ENCODE measurements at regions not wholly inside any gene's neighbourhood (a gene's known extent, or its start where the extent isn't known, plus 50 kb on each side); places are given as distances from the start of the nearest gene placed in this dataset.

GRCh38 chr16:35733971-35734702, 2274.7 kb downstream of the TP53TG3F start:
- Histone ChIP-seq H3K9ac (ENCODE audit: low read length) (no peak overlapping the region), H3K27ac (ENCODE audit: low read depth, low read length) (no peak overlapping the region), H3K27me3 (ENCODE audit: insufficient read depth, low read length) (no peaks in the 10 kb centered on the region), H4K20me1 (ENCODE audit: insufficient read depth, low read length) (no peaks in the 10 kb centered on the region), H3K9me3 (ENCODE audit: insufficient read depth, low read depth, low read length) (peaks cover 3% of the 10 kb centered on the region), H3K4me2 (ENCODE audit: low read length) (no peak overlapping the region), H3K4me3 (ENCODE audit: insufficient read depth, low read depth, low read length) (no peak overlapping the region), H3K4me1 (ENCODE audit: insufficient read depth, low read length) (no peaks in the 10 kb centered on the region), H3K79me2 (ENCODE audit: insufficient read depth, low read length) (no peaks in the 10 kb centered on the region), H2AFZ (ENCODE audit: low read depth, low read length) (no peak overlapping the region), H3K36me3 (ENCODE audit: insufficient read depth, low read length) (no peaks in the 10 kb centered on the region)
- Mint-ChIP-seq H3K4me1 (ENCODE audit: low read depth, unreplicated experiment) (no peaks in the 10 kb centered on the region), H3K27ac (ENCODE audit: unreplicated experiment) (no peak overlapping the region), H3K9me3 (ENCODE audit: unreplicated experiment) (peaks cover 17% of the 10 kb centered on the region), H3K36me3 (ENCODE audit: low read depth, unreplicated experiment) (no peaks in the 10 kb centered on the region), H3K27me3 (ENCODE audit: low read depth, unreplicated experiment) (no peaks in the 10 kb centered on the region), H3K4me3 (ENCODE audit: unreplicated experiment) (no peak overlapping the region)
- DNase-seq (ENCODE audit: low read depth), result no peak
- no peak for FAIRE-seq
- no peak for TF ChIP-seq EZH2 (IDR thresholded peaks at IDR 0.05; ENCODE audit: insufficient read depth, low read length)
- no peak for TF ChIP-seq CTCF (IDR thresholded peaks at IDR 0.05; ENCODE audit: insufficient read depth, low read depth, low read length)

- TF ChIP-seq EZH2 (IDR thresholded peaks at IDR 0.05; ENCODE audit: insufficient read depth, low read length), result no peak
- TF ChIP-seq CTCF (IDR thresholded peaks at IDR 0.05; ENCODE audit: insufficient read depth, low read depth, low read length), result no peak
- Histone ChIP-seq H3K27ac (ENCODE audit: low read depth, low read length) (no peak overlapping the region), H3K36me3 (ENCODE audit: insufficient read depth, low read length) (no peaks in the 10 kb centered on the region), H3K27me3 (ENCODE audit: insufficient read depth, low read length) (no peaks in the 10 kb centered on the region), H3K4me2 (ENCODE audit: low read length) (no peak overlapping the region), H3K4me1 (ENCODE audit: insufficient read depth, low read length) (no peaks in the 10 kb centered on the region), H3K9me3 (ENCODE audit: insufficient read depth, low read depth, low read length) (peaks cover 3% of the 10 kb centered on the region), H4K20me1 (ENCODE audit: insufficient read depth, low read length) (no peaks in the 10 kb centered on the region), H3K4me3 (ENCODE audit: insufficient read depth, low read depth, low read length) (no peak overlapping the region), H2AFZ (ENCODE audit: low read depth, low read length) (no peak overlapping the region), H3K9ac (ENCODE audit: low read length) (no peak overlapping the region), H3K79me2 (ENCODE audit: insufficient read depth, low read length) (no peaks in the 10 kb centered on the region)
- Mint-ChIP-seq H3K4me3 (ENCODE audit: unreplicated experiment) (no peak overlapping the region), H3K36me3 (ENCODE audit: low read depth, unreplicated experiment) (no peaks in the 10 kb centered on the region), H3K27ac (ENCODE audit: unreplicated experiment) (no peak overlapping the region), H3K27me3 (ENCODE audit: low read depth, unreplicated experiment) (no peaks in the 10 kb centered on the region), H3K9me3 (ENCODE audit: unreplicated experiment) (peaks cover 12% of the 10 kb centered on the region), H3K4me1 (ENCODE audit: low read depth, unreplicated experiment) (no peaks in the 10 kb centered on the region)
- no peak for DNase-seq (ENCODE audit: low read depth)
- FAIRE-seq, result no peak
Measured at GRCh38 chr16:35734728-35735402, 2275.5 kb downstream of the TP53TG3F start.

Measured in astrocyte (in vitro differentiated cells and primary cell).